DND-41 (cell line): ENCODE measurements at regions not wholly inside any gene's neighbourhood (a gene's known extent, or its start where the extent isn't known, plus 50 kb on each side); places are given as distances from the start of the nearest gene placed in this dataset.

Source experiments
- ATAC-seq: fragments of 200-7000 bp; cut with Tn5 transposase; 3 replicates; pipeline ENCODE4 v1.9.1; 2021; ENCODE audit warnings: low read depth; ENCODE audit not compliant: insufficient read depth
- DNase-seq: peaks from one replicate; pipeline ENCODE4 v3.0.0-alpha.2; 2020
- H2AFZ ChIP-seq: 2 replicates; pipeline ENCODE4 v1.6.0; 2012; ENCODE audit warnings: low read depth, low read length
- H3K27ac ChIP-seq: 2 replicates; pipeline ENCODE4 v1.5.1; 2012; ENCODE audit warnings: low read length, inconsistent platforms
- H3K27me3 ChIP-seq: fragments of 200-600 bp; sonication (generic); 2 replicates; pipeline ENCODE4 v1.6.0; 2012; ENCODE audit warnings: low read length, mild to moderate bottlenecking, inconsistent platforms; ENCODE audit not compliant: insufficient read depth, poor library complexity
- H3K36me3 ChIP-seq: 2 replicates; pipeline ENCODE4 v1.5.1; 2012; ENCODE audit warnings: low read length, inconsistent platforms; ENCODE audit not compliant: insufficient read depth
- H3K4me1 ChIP-seq: 2 replicates; pipeline ENCODE4 v1.5.1; 2012; ENCODE audit warnings: mild to moderate bottlenecking, low read length; ENCODE audit not compliant: insufficient read depth
- H3K4me2 ChIP-seq: 2 replicates; pipeline ENCODE4 v1.6.0; 2012; ENCODE audit warnings: mild to moderate bottlenecking, moderate library complexity, low read length, inconsistent platforms; ENCODE audit not compliant: insufficient read depth
- H3K4me3 ChIP-seq, 2 experiments: fragments of 200-600 bp in 1 of 2; shearing (Covaris generic) in 1 of 2; 2 replicates each; pipeline ENCODE4 v1.5.1; 2012 to 2016; ENCODE audit warnings: inconsistent platforms in 2 of 2, low read length in 2 of 2, mild to moderate bottlenecking in 2 of 2, low read depth in 1 of 2, moderate library complexity in 1 of 2
- H3K79me2 ChIP-seq: 2 replicates; pipeline ENCODE4 v1.6.0; 2012; ENCODE audit warnings: low read length, inconsistent platforms; ENCODE audit not compliant: insufficient read depth
- H3K9ac ChIP-seq: 2 replicates; pipeline ENCODE4 v1.6.0; 2012; ENCODE audit warnings: low read depth, mild to moderate bottlenecking, inconsistent platforms, low read length, moderate library complexity
- H3K9me3 ChIP-seq: 2 replicates; pipeline ENCODE4 v1.5.1; 2012; ENCODE audit warnings: low read length, moderate library complexity, mild to moderate bottlenecking, inconsistent platforms; ENCODE audit not compliant: insufficient read depth, severe bottlenecking
- H4K20me1 ChIP-seq: 2 replicates; pipeline ENCODE4 v1.6.0; 2012; ENCODE audit warnings: low read length; ENCODE audit not compliant: insufficient read depth
- CTCF ChIP-seq: IDR thresholded peaks from 2 replicates; pipeline ENCODE4 v1.5.1; 2012; ENCODE audit warnings: borderline replicate concordance, low read length, moderate library complexity, mild to moderate bottlenecking; ENCODE audit not compliant: poor library complexity, severe bottlenecking; ENCODE audit errors: extremely low read depth
- EZH2 ChIP-seq: IDR thresholded peaks from 3 replicates; pipeline ENCODE4 v1.6.1; 2012; ENCODE audit warnings: borderline replicate concordance, low read depth, mild to moderate bottlenecking, moderate library complexity, low read length, inconsistent platforms; ENCODE audit not compliant: severe bottlenecking

- Histone ChIP-seq H3K27ac (no peak overlapping the region), H3K9ac (no peak overlapping the region), H3K79me2 (no peaks in the 10 kb centered on the region), H3K9me3 (no peaks in the 10 kb centered on the region), H3K36me3 (no peaks in the 10 kb centered on the region), H3K4me1 (no peaks in the 10 kb centered on the region), H3K27me3 (peaks cover 47% of the 10 kb centered on the region), H2AFZ (no peak overlapping the region), H3K4me3 (no peak overlapping the region), H4K20me1 (no peaks in the 10 kb centered on the region), H3K4me2 (no peak overlapping the region)
- no peak for DNase-seq
- no peak for ATAC-seq
- TF ChIP-seq EZH2 (no peak), CTCF (no peak)
These were observed 65.1 kb upstream of the PZP start for GRCh38 chr12:9273276-9273675.

- DNase-seq (no peak), ATAC-seq (no peak)
- H4K20me1 ChIP-seq: no peaks in the 10 kb centered on the region
- H3K4me2 ChIP-seq: no peak overlapping the region
- no peaks in the 10 kb centered on the region for H3K79me2 ChIP-seq
- no peaks in the 10 kb centered on the region for H3K36me3 ChIP-seq
- TF ChIP-seq CTCF: no peak
- no peak for TF ChIP-seq EZH2
- H3K27me3 ChIP-seq: peaks cover 39% of the 10 kb centered on the region
- no peak overlapping the region for H3K4me3 ChIP-seq
- no peaks in the 10 kb centered on the region for H3K9me3 ChIP-seq
- no peak overlapping the region for H2AFZ ChIP-seq
- H3K9ac ChIP-seq: no peak overlapping the region
- H3K27ac ChIP-seq: no peak overlapping the region
- H3K4me1 ChIP-seq: no peaks in the 10 kb centered on the region
These were observed 63.7 kb upstream of the PZP start for GRCh38 chr12:9271875-9272274.

GRCh38 chr12:9264546-9264945 is 56.4 kb upstream of the PZP start:
- DNase-seq (no peak), ATAC-seq (no peak)
- Histone ChIP-seq H3K4me3 (no peak overlapping the region), H4K20me1 (no peaks in the 10 kb centered on the region), H3K79me2 (no peaks in the 10 kb centered on the region), H3K4me1 (no peaks in the 10 kb centered on the region), H3K27me3 (peaks cover 7% of the 10 kb centered on the region), H2AFZ (no peak overlapping the region), H3K9ac (no peak overlapping the region), H3K4me2 (no peak overlapping the region), H3K36me3 (no peaks in the 10 kb centered on the region), H3K27ac (no peak overlapping the region), H3K9me3 (no peaks in the 10 kb centered on the region)
- TF ChIP-seq EZH2: no peak
- no peak for TF ChIP-seq CTCF

- no peaks in the 10 kb centered on the region for H3K4me1 ChIP-seq
- no peaks in the 10 kb centered on the region for H4K20me1 ChIP-seq
- H3K4me2 ChIP-seq: no peak overlapping the region
- no peak overlapping the region for H3K4me3 ChIP-seq
- no peaks in the 10 kb centered on the region for H3K36me3 ChIP-seq
- H3K27ac ChIP-seq: no peak overlapping the region
- ATAC-seq: no peak
- TF ChIP-seq EZH2: no peak
- DNase-seq: no peak
- H3K9ac ChIP-seq: no peak overlapping the region
- H3K79me2 ChIP-seq: no peaks in the 10 kb centered on the region
- H3K9me3 ChIP-seq: no peaks in the 10 kb centered on the region
- peaks cover 11% of the 10 kb centered on the region for H3K27me3 ChIP-seq
- no peak overlapping the region for H2AFZ ChIP-seq
These were observed 52.7 kb upstream of the PZP start for GRCh38 chr12:9260931-9261330.
